T1000 (cell line): ENCODE measurements at regions not wholly inside any gene's neighbourhood (a gene's known extent, or its start where the extent isn't known, plus 50 kb on each side); places are given as distances from the start of the nearest gene placed in this dataset.

ENCODE experiments used
- DNase-seq: peaks from one replicate; lab custom pipeline; 2025; ENCODE audit warnings: mixed read lengths; lab: John Stamatoyannopoulos, UW

DNA sequence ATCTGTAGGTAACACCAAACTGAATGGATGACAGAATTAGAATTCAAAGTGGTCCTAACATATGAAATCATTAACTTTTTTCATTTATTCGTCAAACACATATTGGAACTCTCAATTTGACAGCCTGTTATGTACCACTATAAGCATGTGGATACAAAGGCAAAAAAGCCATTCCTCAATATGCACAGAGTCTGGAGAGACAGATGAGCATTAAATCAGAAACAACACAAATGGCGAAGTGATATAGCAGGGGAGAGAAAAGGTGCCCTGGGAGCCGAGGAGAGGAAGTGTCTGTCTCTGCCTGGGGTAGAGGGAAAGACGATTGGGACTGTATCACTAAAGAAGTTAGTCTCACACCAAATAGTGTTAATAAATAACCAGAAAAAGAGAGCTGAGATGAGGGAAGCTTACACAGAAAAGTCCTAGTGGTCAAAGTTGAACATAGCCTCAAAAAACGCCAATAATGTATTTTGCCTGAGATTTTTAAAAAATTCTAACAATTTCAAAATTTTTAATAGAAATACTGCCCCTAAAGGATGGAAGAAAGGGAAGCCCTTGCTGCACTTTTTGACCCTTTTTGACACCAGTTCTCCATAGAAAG is 417.5 kb downstream of the TUSC7 start:
- no peak for DNase-seq

DNA sequence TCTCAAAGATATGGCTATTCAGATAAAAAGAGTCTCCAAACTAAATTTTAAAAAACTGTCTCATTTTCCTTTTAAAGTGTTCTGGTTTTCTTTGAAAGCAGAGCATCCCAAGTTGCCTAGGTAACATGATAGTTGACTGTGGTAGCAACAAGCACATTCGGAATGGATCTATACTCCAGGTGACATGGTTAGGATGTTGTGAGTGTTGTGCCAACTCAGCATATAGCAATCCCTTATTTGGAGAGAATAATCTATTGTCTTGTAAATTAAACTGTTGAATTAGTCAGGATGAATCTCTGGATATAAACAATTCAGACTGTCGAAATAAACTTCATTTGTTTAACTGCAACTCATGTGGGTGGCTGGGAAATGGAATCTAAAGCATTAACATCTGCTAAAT is 418.6 kb downstream of the TUSC7 start:
- DNase-seq: no peak

DNA sequence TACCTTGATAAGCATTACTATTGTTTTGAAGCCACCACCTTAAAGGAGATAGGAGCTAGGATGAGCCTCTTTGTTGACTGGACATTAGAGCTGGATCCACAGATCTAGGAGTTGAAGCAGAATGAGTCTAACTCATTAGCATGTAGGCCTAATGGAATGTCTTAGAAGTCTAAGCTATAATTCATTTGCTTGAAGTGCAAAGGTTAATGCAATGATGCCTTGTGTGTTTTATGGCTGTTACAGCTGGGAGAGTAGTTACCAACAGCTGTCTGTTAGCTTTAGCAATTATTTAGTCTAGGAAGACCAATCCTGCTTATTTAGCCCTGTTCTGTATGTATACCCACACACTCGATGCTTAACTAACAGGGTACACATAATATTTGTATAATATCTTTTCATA is 419.3 kb downstream of the TUSC7 start:
- DNase-seq: no peak

DNA sequence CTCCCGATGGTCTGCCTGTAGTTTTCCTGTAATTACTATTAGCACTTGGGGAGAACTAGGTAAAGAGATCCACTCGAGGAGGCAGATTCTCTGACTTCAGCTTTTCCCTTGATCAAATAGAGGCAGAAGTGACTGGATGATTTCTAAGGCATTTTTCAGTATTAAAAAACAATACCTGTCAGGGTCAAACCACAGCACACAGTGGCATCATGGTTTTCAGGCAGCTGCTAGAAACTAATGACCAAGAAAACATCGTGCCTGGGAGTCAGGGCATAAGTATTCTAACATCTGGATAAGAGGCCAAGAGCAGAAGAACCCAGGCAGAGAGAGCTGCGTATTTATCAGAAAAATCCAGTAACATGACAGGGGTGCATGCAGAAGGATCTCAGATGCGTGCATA is 419.9 kb downstream of the TUSC7 start:
- DNase-seq: no peak

DNA sequence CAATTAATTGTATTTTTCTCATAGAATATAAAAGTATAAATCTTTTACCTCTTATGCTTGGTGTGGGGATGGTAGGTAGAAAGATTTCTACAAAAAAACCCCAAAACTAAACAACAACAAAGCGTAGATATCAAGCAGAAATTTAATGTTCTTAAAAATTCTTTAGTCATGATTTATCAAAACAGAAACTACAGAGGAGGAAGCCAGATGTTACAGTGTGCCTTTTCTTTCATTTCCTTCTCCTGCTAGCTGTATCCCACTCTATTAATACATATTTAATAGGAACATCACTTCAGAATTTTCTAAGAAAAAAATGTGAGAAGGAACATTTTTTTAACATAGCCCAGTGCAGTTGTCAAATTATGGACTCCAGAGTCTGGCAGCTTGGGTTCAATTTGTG is 420.6 kb downstream of the TUSC7 start:
- DNase-seq: no peak

DNA sequence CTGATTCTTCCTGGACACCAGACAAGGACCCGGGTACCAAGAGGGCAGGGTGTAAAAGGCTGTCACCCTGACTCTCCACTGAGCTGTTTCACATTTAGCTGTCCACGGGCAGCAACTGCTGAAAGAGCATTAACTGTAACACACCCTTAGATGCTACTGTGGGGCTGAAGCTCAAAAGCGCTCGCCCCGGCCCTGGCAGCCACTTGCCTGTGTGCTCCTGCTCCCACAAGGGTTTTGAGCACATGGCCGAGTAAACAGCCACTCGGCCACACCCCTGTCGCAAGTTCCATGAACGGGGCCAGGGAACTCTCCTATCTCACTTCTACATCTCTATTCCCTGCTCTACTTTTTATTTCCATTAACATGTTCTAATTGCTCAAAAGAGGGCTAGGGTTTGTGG is 421.7 kb downstream of the TUSC7 start:
- DNase-seq: no peak

DNA sequence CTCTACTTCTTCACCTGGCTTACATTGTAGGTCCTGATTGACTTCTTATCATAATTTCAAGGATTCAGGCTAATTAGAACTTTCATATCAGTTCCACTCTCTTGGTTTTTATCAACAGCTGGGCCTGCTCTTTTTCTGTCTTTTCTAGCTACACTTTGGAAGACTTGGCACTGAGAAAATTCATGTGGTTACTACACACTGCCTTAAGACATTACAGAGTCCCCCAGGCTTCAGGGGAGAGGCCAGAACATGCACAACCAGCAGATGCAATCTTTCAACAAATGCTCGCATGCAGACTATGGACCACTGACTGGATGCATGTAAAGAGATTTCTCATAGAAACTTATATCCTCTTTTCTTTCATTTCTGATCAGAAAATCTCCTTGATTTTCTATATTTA is 423.5 kb downstream of the TUSC7 start:
- DNase-seq: no peak

DNA sequence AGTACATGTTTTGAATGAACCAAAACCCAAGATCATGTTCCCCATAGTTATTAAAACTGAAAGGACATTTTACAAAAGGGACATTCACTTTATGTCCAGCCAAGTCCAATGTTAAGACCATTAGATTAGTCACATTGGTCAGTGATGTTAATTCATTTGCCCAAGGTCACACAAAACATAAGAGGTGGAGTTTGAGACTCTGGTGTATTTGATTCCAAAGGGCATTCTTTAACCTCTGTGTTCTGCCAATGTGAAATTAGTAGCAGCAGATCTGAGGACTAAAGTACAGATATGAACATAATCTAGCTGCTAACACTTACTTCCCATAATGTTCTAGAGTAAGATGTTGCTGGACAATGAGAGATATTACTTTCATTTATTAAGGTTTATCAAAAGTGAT is 425.6 kb downstream of the TUSC7 start:
- DNase-seq: no peak

DNA sequence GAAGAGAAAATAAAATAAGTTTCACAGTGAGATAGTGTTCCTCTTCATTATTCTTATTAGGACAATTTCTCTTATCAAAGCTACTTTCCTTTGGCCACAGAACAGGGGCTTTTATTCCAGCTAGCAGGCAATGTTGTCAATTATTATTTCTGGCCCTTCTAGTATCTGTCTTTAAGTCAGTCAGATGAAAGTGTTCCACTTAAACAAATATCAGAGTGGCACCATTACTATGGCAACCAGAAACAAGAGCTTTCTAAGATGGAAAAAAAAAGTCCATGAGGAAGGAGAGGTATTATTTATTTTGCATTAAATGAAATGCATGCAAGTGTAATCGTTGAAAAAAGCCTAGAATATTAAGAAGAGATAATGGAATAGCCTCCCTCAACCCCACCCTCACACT is 426.4 kb downstream of the TUSC7 start:
- no peak for DNase-seq

DNA sequence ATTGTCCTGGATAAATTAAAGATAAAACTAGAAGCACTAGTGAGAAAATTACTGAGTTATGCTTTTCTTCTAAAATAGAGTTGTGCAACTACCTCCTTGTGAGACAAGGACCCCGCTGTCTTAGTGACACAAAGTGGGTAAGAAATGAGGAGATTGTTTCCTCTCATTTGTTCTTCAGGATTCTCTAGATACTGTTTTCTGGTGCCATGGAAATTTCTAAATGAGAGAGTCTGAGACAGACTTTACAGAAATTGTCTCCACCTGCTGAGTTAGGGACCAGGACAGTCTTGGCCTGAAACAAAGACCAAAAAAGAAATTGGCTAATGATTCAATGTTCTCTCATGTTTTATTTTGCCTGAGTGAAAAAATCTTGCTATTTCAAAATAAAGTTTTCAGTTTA is 427.5 kb downstream of the TUSC7 start:
- DNase-seq: no peak

DNA sequence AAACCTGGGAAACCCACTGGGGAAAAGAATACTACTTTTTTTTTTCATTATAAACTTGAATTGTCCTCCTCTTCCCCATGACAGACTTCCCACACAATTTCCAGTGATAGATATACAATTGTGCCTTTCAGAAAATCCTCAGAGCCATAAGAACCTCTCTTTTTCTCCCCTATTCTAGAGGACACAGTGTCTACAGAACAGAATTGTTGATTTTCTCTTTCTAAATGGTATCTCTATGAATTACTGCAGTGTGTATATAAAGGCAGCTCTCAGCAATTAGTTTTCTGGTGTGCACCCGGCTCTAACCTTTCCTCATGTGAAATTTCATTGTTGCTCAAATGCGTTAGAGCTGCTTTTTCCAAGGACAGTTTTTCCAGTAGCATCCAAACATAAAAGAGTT is 430.1 kb downstream of the TUSC7 start:
- DNase-seq: no peak

DNA sequence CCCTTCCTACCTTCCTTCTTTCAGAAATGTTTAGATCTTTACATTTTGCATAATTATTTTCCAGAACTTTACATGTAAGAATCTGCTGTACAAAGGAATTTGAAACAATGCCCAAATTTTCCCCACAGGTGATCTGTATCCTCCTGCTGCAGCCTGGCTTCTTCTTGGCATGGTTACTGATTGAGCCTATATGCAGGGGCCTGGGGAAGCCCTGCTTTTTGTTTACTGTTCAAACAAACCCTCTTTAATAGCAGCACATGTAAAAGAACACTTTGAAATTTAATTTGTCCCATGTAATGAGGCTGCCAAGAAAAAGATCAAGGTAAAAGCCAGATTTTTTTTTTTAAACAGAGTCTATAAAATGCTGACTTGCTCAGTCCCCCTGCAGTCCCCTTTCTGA is 432.2 kb downstream of the TUSC7 start:
- no peak for DNase-seq

DNA sequence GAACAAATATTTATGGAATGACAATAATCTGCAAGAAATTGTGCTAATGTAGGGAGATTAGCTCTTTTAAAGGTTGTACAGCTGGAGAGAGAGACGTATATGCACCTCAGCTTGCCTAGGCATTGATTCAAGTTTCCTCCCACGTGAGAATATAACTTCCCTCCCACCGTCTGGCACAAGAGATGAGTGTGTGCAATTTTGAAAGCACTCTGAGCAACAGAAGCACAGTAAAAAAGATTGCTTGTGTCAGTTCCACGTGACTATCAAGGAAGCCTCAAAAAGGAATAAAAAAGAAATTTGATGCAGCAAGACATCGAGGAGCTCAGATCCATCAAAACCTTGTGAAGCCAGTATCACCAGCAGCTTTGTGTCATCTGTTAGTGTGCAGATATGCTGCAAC is 435.3 kb downstream of the TUSC7 start:
- DNase-seq: no peak

DNA sequence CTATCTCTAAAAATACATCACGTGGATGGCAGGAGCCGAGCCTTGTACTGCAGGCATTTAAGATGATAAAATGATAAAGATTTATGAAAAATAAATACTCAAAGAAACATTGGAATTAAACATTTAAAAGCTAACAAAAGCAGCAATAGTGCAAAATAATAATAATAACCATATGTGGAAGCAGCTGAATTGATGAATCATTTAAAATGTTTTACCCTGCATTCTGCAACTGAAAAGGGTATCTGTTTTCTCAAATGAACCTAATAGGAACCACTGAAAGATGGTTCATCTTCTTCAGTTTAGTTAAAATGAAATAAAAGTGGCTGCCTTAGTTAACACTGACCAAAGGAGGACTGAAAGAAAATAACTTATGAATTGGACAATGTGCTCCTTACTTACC is 436.1 kb downstream of the TUSC7 start:
- no peak for DNase-seq

DNA sequence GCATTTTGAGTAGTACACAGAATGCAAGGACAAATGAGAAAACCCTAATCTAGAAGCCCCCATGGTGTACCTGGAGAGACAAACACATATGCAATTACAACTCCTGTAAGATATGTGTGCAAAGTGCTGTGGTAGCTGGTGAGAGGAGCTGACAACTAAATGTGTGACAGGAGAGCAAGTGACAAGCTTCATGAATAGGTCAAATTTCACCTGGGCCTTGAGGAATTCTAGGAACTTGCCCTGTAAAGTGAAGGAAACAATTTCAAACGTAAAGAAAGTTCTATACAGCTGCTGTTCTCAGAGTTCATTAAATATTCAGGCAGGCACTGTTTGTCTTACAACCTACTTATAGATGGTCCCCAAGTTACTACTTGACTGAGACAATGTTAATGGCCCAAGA is 437.0 kb downstream of the TUSC7 start:
- DNase-seq: no peak

DNA sequence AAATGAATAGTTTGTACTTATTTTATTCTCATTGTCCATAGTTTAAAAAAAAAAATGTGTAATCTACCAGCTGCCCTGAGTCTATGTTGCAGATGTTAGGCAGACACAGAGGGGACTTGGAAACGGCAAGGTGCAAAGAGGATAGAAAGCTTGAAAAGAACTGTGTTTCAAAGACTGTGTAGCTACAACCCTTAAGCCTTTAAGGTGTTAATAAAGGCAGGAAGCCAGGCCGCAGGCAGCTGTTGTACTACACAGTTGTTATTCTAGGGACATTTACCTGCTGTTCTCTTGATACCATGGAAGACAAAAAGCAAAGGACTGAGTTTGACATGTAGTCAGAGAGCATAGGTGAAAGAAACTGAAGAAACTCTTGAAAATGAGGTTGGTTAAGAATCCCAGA is 440.0 kb downstream of the TUSC7 start:
- no peak for DNase-seq

DNA sequence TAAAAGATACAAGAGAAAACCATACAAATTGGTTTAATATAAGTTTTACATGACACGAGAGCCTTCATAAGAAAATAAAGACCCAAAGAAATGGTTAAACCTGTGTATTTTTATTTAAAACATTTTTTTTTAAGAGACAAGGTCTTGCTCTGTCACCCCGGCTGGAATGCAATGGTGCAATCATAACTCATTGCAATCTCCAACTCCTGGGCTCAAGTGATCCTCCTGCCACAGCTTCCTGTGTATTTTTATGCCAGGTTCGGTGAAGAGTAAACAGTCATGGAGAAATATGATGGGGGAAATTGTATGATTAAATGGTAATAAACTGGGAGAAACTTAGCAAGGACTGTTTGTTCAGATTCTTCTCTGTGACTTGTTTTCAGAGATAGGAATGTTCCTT is 441.0 kb downstream of the TUSC7 start:
- DNase-seq: no peak

DNA sequence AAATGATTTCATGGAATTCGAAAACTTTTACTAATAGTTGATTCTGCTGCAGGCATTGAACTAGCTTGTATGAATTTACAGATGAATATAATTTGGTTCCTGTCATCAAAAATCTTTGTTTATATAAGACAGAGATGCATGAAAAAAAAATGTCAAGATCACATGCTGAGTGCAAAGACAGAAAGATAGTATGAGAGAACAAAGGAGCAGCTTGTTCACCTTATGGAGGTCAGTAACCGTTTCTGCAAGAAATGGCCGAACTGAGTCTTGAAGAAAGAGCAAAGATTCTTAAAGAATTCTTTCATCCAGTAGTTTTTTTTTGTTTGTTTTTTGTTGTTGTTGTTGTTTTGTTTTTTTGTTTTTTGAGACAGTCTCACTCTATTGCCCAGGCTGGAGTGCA is 450.6 kb downstream of the TUSC7 start:
- no peak for DNase-seq

DNA sequence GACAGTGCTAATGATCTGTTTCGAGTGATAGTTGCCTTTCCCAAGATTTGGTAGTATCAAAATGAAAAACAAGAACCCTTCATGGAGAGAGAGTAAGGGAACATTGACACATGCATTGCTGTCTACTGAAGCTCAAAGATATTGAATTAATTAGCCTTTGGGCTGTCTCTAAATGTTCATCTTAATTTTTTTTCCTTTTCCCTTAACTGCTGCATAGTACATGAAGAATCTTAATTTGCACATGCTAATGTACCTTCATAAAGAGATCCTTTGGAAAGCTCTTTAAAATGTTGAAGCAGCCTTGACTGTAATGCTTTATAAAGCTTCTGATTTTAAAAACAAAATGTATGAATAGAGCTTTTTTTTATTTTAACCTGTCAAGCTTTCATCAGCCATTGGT is 452.2 kb downstream of the TUSC7 start:
- DNase-seq: no peak

DNA sequence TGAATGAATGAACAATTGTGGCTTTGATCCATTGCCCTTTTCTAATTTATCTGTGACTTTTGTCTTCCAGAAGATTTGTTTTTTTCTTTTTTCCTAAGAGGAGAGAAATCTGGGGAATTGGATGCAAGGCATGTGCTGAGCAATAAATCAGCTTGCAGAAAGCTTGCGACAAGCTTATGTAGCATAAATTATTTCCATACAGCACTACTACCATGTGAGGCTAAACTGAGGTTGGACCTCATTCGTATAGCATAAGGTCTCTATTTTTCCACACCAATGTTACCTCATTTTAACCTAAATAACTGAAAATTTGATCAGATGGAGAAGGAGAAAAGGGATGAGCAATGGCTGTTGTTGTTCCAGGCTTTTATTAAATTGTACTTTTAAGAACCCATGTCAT is 455.6 kb downstream of the TUSC7 start:
- no peak for DNase-seq

DNA sequence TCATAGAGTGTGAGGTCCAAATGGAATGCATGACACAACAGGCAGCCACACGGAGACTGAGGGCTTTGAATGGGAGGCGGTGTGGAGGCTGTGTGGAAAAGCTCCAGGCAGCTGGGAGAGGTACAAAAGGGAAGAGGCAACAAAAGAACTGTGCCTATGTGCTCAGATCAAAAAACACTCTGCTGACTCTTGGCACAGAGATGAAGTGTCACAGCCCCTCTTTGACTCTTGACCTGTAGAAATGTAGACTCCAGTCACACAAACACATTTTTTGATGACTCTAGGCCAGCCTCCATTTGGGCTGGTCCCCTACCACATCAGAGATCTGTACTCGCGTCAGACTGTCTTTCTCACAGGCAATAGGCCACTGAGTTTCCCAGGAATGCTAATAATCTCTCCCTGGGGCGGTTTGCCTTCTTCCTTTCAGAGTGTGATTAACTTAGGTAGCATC is 456.0 kb downstream of the TUSC7 start:
- DNase-seq: no peak

DNA sequence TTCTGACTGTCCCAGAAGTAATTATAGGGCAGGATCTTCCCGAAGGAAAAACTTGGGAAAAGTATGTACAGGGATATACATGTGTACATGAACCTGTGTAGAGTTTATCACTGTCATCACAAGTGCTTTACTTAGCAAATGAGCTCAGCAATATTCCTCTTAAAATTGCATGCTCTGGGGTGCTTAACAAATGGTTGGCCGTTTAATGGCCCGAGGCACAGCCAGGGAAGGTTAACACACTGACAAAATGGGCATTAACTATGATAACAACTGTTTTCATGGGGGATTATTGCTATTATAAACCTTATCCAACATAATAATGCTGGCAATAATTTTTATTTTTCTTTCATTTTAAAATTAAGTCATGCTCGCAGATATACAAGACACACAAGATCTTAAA is 459.3 kb downstream of the TUSC7 start:
- DNase-seq: no peak

DNA sequence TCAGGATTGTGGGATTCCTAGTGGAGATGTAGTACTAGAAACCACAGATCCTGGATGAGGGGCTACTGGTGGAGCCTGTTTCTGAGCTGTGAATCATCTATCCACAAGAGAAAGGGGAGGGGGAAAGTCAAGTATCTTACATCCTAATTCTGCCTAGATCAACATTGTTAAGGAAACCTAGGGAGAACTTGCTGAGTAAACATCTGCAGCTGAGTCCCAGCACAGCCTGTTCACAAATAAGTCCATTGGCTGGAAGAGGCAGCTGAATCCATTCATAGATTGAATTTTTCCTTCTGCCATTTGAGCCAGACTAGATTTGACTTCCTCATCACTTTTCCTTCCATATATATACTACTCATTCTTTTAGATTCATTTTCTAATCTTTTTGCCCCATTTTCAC is 460.5 kb downstream of the TUSC7 start:
- DNase-seq: no peak

DNA sequence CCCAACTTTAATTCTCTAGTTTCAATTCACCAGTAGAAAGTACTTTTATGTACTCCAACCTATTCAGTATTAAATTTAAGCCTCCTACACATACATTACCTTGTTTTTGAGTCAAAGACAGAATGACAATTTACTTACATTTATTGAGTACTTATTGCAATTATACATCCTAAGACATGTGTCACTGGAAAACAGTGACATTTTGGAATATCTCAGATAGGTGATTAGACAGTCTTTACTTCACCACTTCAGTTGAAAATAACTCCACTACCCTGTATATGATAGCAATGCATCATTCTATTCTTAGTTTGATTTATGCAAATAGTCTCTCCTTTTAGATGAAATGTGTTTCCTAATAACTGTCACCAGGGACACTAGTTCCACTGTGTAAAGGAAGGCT is 461.5 kb downstream of the TUSC7 start:
- no peak for DNase-seq

DNA sequence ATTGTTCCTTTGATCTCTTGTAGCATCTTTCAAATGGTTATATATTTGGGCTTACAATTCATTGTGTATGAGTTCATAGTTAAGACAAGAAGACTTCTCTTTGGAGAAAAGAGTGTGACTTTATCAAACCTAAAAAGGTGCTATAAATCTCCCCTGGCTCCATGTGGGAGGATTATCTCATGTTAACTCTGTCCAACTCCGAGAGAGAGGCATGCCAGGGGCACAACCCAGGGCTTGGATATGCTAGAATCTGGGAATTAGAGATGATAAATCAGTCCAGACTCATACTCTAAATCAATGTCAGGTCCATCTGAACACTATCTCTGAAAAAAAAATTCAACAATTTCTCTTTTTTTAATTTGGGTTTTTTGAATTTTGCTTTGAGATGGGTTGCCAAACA is 462.8 kb downstream of the TUSC7 start:
- no peak for DNase-seq
